GM23338 (cell line): ENCODE measurements at regions not wholly inside any gene's neighbourhood (a gene's known extent, or its start where the extent isn't known, plus 50 kb on each side); places are given as distances from the start of the nearest gene placed in this dataset.

ENCODE experiments used
- EZH2 ChIP-seq: fragments of 200-600 bp; sonication (generic); IDR thresholded peaks from one replicate; pipeline ENCODE4 v1.8.0; 2017; ENCODE audit warnings: antibody characterized with exemption, mild to moderate bottlenecking, low read depth; ENCODE audit not compliant: unreplicated experiment
- EZH2phosphoT487 ChIP-seq: fragments of 200-600 bp; sonication (generic); IDR thresholded peaks from one replicate; pipeline ENCODE4 v1.8.1; 2018; ENCODE audit warnings: antibody characterized with exemption; ENCODE audit not compliant: unreplicated experiment
- JUNB ChIP-seq: IDR thresholded peaks from one replicate; pipeline ENCODE4 v1.6.1; 2016; ENCODE audit warnings: antibody characterized with exemption; ENCODE audit not compliant: unreplicated experiment
- POLR2AphosphoS5 ChIP-seq: IDR thresholded peaks from 2 replicates; pipeline ENCODE4 v1.6.1; 2016; ENCODE audit warnings: antibody characterized with exemption, low read depth
- STAT1 ChIP-seq: IDR thresholded peaks from one replicate; pipeline ENCODE4 v1.6.1; 2016; ENCODE audit warnings: antibody characterized with exemption; ENCODE audit not compliant: unreplicated experiment
- TF ChIP-seq, protein P1 (sequence below), 2 experiments: fragments of 200-600 bp in 1 of 2; sonication (generic) in 1 of 2; conservative IDR thresholded peaks; 2 replicates each; pipeline versions ENCODE4 v1.5.1 to v1.6.1; 2016 to 2017; ENCODE audit warnings: antibody characterized with exemption in 2 of 2, low read depth in 2 of 2, mild to moderate bottlenecking in 2 of 2, moderate library complexity in 1 of 2
- TF ChIP-seq, protein P2 (sequence below): IDR thresholded peaks from one replicate; pipeline ENCODE4 v1.6.1; 2018; ENCODE audit warnings: antibody characterized with exemption; ENCODE audit not compliant: unreplicated experiment
- TF ChIP-seq, protein P3 (sequence below): fragments of 250-450 bp; sonication (Bioruptor Pico); IDR thresholded peaks from 2 replicates; pipeline ENCODE4 v1.5.0; 2020; ENCODE audit warnings: mild to moderate bottlenecking, moderate library complexity
- TF ChIP-seq, protein P4 (sequence below): IDR thresholded peaks from 2 replicates; pipeline ENCODE4 v1.6.1; 2016; ENCODE audit warnings: antibody characterized with exemption

- TF ChIP-seq, protein P1, sequence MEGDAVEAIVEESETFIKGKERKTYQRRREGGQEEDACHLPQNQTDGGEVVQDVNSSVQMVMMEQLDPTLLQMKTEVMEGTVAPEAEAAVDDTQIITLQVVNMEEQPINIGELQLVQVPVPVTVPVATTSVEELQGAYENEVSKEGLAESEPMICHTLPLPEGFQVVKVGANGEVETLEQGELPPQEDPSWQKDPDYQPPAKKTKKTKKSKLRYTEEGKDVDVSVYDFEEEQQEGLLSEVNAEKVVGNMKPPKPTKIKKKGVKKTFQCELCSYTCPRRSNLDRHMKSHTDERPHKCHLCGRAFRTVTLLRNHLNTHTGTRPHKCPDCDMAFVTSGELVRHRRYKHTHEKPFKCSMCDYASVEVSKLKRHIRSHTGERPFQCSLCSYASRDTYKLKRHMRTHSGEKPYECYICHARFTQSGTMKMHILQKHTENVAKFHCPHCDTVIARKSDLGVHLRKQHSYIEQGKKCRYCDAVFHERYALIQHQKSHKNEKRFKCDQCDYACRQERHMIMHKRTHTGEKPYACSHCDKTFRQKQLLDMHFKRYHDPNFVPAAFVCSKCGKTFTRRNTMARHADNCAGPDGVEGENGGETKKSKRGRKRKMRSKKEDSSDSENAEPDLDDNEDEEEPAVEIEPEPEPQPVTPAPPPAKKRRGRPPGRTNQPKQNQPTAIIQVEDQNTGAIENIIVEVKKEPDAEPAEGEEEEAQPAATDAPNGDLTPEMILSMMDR (conservative IDR thresholded peaks at IDR 0.05; ENCODE audit: low read depth in 2 of 2), result no peak
- TF ChIP-seq EZH2 (no peak), EZH2phosphoT487 (no peak), POLR2AphosphoS5 (no peak), JUNB (no peak), STAT1 (no peak)
- TF ChIP-seq, protein P2, sequence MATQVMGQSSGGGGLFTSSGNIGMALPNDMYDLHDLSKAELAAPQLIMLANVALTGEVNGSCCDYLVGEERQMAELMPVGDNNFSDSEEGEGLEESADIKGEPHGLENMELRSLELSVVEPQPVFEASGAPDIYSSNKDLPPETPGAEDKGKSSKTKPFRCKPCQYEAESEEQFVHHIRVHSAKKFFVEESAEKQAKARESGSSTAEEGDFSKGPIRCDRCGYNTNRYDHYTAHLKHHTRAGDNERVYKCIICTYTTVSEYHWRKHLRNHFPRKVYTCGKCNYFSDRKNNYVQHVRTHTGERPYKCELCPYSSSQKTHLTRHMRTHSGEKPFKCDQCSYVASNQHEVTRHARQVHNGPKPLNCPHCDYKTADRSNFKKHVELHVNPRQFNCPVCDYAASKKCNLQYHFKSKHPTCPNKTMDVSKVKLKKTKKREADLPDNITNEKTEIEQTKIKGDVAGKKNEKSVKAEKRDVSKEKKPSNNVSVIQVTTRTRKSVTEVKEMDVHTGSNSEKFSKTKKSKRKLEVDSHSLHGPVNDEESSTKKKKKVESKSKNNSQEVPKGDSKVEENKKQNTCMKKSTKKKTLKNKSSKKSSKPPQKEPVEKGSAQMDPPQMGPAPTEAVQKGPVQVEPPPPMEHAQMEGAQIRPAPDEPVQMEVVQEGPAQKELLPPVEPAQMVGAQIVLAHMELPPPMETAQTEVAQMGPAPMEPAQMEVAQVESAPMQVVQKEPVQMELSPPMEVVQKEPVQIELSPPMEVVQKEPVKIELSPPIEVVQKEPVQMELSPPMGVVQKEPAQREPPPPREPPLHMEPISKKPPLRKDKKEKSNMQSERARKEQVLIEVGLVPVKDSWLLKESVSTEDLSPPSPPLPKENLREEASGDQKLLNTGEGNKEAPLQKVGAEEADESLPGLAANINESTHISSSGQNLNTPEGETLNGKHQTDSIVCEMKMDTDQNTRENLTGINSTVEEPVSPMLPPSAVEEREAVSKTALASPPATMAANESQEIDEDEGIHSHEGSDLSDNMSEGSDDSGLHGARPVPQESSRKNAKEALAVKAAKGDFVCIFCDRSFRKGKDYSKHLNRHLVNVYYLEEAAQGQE, result no peak
- TF ChIP-seq, protein P3, sequence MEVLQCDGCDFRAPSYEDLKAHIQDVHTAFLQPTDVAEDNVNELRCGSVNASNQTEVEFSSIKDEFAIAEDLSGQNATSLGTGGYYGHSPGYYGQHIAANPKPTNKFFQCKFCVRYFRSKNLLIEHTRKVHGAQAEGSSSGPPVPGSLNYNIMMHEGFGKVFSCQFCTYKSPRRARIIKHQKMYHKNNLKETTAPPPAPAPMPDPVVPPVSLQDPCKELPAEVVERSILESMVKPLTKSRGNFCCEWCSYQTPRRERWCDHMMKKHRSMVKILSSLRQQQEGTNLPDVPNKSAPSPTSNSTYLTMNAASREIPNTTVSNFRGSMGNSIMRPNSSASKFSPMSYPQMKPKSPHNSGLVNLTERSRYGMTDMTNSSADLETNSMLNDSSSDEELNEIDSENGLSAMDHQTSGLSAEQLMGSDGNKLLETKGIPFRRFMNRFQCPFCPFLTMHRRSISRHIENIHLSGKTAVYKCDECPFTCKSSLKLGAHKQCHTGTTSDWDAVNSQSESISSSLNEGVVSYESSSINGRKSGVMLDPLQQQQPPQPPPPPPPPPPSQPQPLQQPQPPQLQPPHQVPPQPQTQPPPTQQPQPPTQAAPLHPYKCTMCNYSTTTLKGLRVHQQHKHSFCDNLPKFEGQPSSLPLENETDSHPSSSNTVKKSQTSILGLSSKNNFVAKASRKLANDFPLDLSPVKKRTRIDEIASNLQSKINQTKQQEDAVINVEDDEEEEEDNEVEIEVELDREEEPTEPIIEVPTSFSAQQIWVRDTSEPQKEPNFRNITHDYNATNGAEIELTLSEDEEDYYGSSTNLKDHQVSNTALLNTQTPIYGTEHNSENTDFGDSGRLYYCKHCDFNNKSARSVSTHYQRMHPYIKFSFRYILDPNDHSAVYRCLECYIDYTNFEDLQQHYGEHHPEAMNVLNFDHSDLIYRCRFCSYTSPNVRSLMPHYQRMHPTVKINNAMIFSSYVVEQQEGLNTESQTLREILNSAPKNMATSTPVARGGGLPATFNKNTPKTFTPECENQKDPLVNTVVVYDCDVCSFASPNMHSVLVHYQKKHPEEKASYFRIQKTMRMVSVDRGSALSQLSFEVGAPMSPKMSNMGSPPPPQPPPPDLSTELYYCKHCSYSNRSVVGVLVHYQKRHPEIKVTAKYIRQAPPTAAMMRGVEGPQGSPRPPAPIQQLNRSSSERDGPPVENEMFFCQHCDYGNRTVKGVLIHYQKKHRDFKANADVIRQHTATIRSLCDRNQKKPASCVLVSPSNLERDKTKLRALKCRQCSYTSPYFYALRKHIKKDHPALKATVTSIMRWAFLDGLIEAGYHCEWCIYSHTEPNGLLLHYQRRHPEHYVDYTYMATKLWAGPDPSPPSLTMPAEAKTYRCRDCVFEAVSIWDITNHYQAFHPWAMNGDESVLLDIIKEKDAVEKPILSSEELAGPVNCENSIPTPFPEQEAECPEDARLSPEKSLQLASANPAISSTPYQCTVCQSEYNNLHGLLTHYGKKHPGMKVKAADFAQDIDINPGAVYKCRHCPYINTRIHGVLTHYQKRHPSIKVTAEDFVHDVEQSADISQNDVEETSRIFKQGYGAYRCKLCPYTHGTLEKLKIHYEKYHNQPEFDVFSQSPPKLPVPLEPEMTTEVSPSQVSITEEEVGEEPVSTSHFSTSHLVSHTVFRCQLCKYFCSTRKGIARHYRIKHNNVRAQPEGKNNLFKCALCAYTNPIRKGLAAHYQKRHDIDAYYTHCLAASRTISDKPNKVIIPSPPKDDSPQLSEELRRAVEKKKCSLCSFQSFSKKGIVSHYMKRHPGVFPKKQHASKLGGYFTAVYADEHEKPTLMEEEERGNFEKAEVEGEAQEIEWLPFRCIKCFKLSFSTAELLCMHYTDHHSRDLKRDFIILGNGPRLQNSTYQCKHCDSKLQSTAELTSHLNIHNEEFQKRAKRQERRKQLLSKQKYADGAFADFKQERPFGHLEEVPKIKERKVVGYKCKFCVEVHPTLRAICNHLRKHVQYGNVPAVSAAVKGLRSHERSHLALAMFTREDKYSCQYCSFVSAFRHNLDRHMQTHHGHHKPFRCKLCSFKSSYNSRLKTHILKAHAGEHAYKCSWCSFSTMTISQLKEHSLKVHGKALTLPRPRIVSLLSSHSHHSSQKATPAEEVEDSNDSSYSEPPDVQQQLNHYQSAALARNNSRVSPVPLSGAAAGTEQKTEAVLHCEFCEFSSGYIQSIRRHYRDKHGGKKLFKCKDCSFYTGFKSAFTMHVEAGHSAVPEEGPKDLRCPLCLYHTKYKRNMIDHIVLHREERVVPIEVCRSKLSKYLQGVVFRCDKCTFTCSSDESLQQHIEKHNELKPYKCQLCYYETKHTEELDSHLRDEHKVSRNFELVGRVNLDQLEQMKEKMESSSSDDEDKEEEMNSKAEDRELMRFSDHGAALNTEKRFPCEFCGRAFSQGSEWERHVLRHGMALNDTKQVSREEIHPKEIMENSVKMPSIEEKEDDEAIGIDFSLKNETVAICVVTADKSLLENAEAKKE, result no peak
- TF ChIP-seq, protein P4, sequence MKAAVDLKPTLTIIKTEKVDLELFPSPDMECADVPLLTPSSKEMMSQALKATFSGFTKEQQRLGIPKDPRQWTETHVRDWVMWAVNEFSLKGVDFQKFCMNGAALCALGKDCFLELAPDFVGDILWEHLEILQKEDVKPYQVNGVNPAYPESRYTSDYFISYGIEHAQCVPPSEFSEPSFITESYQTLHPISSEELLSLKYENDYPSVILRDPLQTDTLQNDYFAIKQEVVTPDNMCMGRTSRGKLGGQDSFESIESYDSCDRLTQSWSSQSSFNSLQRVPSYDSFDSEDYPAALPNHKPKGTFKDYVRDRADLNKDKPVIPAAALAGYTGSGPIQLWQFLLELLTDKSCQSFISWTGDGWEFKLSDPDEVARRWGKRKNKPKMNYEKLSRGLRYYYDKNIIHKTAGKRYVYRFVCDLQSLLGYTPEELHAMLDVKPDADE, result no peak
Measured at GRCh38 chr13:44662515-44662914, 86.4 kb upstream of the TSC22D1 start.
